ENCODE measurements at regions not wholly inside any gene's neighbourhood (a gene's known extent, or its start where the extent isn't known, plus 50 kb on each side); places are given as distances from the start of the nearest gene placed in this dataset.

DNA sequence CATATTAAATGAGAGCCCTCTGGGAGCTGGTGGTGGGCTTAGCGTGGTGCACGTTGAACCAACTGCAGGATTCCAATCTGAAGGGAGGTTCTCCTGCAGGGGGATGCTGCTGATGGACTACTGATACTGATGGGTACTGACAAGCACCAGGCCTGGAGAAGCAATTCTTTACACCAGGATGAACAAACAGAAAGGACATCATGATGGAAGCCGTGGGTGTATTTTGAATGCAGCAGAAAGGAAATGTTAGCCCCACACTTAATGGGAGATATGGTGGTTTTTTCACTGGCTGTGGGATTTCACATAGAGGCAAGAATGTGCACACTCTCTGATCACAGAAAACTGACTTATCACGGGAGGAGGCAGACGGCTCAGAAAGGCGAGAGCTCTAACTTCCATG lies 299.7 kb downstream of the TEX29 start:
- Mint-ChIP-seq H3K36me3 (ENCODE audit: low read depth, unreplicated experiment) (no peaks in the 10 kb centered on the region), H3K9me3 (ENCODE audit: unreplicated experiment) (peaks cover 2% of the 10 kb centered on the region), H3K4me3 (ENCODE audit: unreplicated experiment) (no peak overlapping the region), H3K27me3 (ENCODE audit: low read depth, unreplicated experiment) (peaks cover 25% of the 10 kb centered on the region), H3K27ac (ENCODE audit: unreplicated experiment) (no peak overlapping the region), H3K4me1 (ENCODE audit: low read depth, unreplicated experiment) (peaks cover 7% of the 10 kb centered on the region)
- FAIRE-seq (no peak), DNase-seq (ENCODE audit: low read depth) (no peak)
- H3K4me3 ChIP-seq (ENCODE audit: insufficient read depth, low read depth, low read length) = no peak overlapping the region
- H2AFZ ChIP-seq (ENCODE audit: low read depth, low read length) = no peak overlapping the region
- no peaks in the 10 kb centered on the region for H4K20me1 ChIP-seq (ENCODE audit: insufficient read depth, low read length)
- H3K4me2 ChIP-seq (ENCODE audit: low read length) = no peak overlapping the region
- H3K27ac ChIP-seq (ENCODE audit: low read depth, low read length) = no peak overlapping the region
- no peaks in the 10 kb centered on the region for H3K4me1 ChIP-seq (ENCODE audit: insufficient read depth, low read length)
- peaks cover 8% of the 10 kb centered on the region for H3K9me3 ChIP-seq (ENCODE audit: insufficient read depth, low read depth, low read length)
- TF ChIP-seq, protein P1, sequence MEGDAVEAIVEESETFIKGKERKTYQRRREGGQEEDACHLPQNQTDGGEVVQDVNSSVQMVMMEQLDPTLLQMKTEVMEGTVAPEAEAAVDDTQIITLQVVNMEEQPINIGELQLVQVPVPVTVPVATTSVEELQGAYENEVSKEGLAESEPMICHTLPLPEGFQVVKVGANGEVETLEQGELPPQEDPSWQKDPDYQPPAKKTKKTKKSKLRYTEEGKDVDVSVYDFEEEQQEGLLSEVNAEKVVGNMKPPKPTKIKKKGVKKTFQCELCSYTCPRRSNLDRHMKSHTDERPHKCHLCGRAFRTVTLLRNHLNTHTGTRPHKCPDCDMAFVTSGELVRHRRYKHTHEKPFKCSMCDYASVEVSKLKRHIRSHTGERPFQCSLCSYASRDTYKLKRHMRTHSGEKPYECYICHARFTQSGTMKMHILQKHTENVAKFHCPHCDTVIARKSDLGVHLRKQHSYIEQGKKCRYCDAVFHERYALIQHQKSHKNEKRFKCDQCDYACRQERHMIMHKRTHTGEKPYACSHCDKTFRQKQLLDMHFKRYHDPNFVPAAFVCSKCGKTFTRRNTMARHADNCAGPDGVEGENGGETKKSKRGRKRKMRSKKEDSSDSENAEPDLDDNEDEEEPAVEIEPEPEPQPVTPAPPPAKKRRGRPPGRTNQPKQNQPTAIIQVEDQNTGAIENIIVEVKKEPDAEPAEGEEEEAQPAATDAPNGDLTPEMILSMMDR (IDR thresholded peaks at IDR 0.05; ENCODE audit: insufficient read depth, low read depth, low read length) = no peak
- TF ChIP-seq EZH2 (IDR thresholded peaks at IDR 0.05; ENCODE audit: insufficient read depth, low read length) = no peak
- no peaks in the 10 kb centered on the region for H3K79me2 ChIP-seq (ENCODE audit: insufficient read depth, low read length)
- no peaks in the 10 kb centered on the region for H3K36me3 ChIP-seq (ENCODE audit: insufficient read depth, low read length)
- H3K9ac ChIP-seq (ENCODE audit: low read length) = no peak overlapping the region
- no peaks in the 10 kb centered on the region for H3K27me3 ChIP-seq (ENCODE audit: insufficient read depth, low read length)

DNA sequence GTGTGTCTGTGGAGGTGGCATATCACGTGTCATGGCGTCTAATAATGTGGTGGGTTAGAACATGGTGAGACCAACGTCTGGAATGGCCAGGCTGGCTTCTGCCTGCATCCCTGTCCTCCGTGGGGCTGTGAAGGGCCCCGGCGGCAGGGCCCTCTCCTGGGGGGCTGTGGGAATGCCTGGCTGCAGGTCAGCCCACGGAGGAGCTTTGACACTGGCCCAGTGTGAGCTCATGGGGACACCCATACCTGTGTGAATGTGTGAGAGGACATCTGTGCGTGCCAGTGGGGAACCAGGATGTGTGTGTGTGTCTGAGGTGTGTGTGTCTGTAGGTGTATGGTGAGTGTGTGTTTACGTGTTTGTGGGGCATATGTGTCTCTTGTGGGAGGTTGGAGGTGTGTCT lies 300.1 kb downstream of the TEX29 start:
- Histone ChIP-seq H3K36me3 (ENCODE audit: insufficient read depth, low read length) (no peaks in the 10 kb centered on the region), H2AFZ (ENCODE audit: low read depth, low read length) (no peak overlapping the region), H3K4me3 (ENCODE audit: insufficient read depth, low read depth, low read length) (no peak overlapping the region), H3K9ac (ENCODE audit: low read length) (no peak overlapping the region), H3K27me3 (ENCODE audit: insufficient read depth, low read length) (no peaks in the 10 kb centered on the region), H3K4me1 (ENCODE audit: insufficient read depth, low read length) (no peaks in the 10 kb centered on the region), H3K27ac (ENCODE audit: low read depth, low read length) (no peak overlapping the region), H3K4me2 (ENCODE audit: low read length) (no peak overlapping the region), H3K79me2 (ENCODE audit: insufficient read depth, low read length) (no peaks in the 10 kb centered on the region), H4K20me1 (ENCODE audit: insufficient read depth, low read length) (no peaks in the 10 kb centered on the region), H3K9me3 (ENCODE audit: insufficient read depth, low read depth, low read length) (peaks cover 8% of the 10 kb centered on the region)
- Mint-ChIP-seq H3K4me3 (ENCODE audit: unreplicated experiment) (no peak overlapping the region), H3K27ac (ENCODE audit: unreplicated experiment) (no peak overlapping the region), H3K9me3 (ENCODE audit: unreplicated experiment) (peaks cover 2% of the 10 kb centered on the region), H3K36me3 (ENCODE audit: low read depth, unreplicated experiment) (no peaks in the 10 kb centered on the region), H3K4me1 (ENCODE audit: low read depth, unreplicated experiment) (peaks cover 3% of the 10 kb centered on the region), H3K27me3 (ENCODE audit: low read depth, unreplicated experiment) (peaks cover 29% of the 10 kb centered on the region)
- no peak for FAIRE-seq
- DNase-seq (ENCODE audit: low read depth) = no peak
- no peak for TF ChIP-seq EZH2 (IDR thresholded peaks at IDR 0.05; ENCODE audit: insufficient read depth, low read length)
- TF ChIP-seq, protein P1 (IDR thresholded peaks at IDR 0.05; ENCODE audit: insufficient read depth, low read depth, low read length) = no peak

DNA sequence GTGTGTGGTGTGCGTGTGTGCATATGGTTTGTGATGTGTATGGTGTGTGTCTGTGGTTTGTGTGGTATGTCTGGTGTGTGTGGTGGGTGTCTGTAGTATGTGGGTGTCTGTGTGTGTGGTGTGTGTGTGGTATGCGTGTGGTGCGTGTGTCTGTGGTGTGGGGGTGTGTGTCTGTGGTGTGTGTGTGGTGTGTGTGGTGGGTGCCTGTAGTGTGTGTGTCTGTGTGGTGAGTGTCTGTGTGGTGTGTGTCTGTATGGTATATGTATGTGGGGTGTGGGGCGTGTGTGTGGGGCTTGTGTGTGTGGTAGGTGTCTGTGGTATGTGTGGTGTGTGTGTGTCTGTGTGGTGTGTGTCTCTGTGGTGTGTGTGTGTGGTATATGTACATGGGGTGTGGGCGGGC lies 300.7 kb downstream of the TEX29 start:
- Histone ChIP-seq H3K79me2 (ENCODE audit: insufficient read depth, low read length) (no peaks in the 10 kb centered on the region), H2AFZ (ENCODE audit: low read depth, low read length) (no peak overlapping the region), H3K36me3 (ENCODE audit: insufficient read depth, low read length) (no peaks in the 10 kb centered on the region), H3K27ac (ENCODE audit: low read depth, low read length) (no peak overlapping the region), H3K27me3 (ENCODE audit: insufficient read depth, low read length) (no peaks in the 10 kb centered on the region), H3K4me3 (ENCODE audit: insufficient read depth, low read depth, low read length) (no peak overlapping the region), H3K4me1 (ENCODE audit: insufficient read depth, low read length) (no peaks in the 10 kb centered on the region), H3K4me2 (ENCODE audit: low read length) (no peak overlapping the region), H4K20me1 (ENCODE audit: insufficient read depth, low read length) (no peaks in the 10 kb centered on the region), H3K9ac (ENCODE audit: low read length) (no peak overlapping the region), H3K9me3 (ENCODE audit: insufficient read depth, low read depth, low read length) (peaks cover 8% of the 10 kb centered on the region)
- TF ChIP-seq EZH2 (IDR thresholded peaks at IDR 0.05; ENCODE audit: insufficient read depth, low read length) = no peak
- TF ChIP-seq, protein P1 (IDR thresholded peaks at IDR 0.05; ENCODE audit: insufficient read depth, low read depth, low read length) = no peak
- peaks cover 29% of the 10 kb centered on the region for H3K27me3 Mint-ChIP-seq (ENCODE audit: low read depth, unreplicated experiment)
- no peaks in the 10 kb centered on the region for H3K36me3 Mint-ChIP-seq (ENCODE audit: low read depth, unreplicated experiment)
- H3K9me3 Mint-ChIP-seq (ENCODE audit: unreplicated experiment) = peaks cover 2% of the 10 kb centered on the region
- no peak for FAIRE-seq
- H3K4me3 Mint-ChIP-seq (ENCODE audit: unreplicated experiment) = no peak overlapping the region
- no peaks in the 10 kb centered on the region for H3K4me1 Mint-ChIP-seq (ENCODE audit: low read depth, unreplicated experiment)
- H3K27ac Mint-ChIP-seq (ENCODE audit: unreplicated experiment) = no peak overlapping the region
- no peak for DNase-seq (ENCODE audit: low read depth)
